K562 (cell line): ENCODE measurements at regions not wholly inside any gene's neighbourhood (a gene's known extent, or its start where the extent isn't known, plus 50 kb on each side); places are given as distances from the start of the nearest gene placed in this dataset.

ENCODE experiments used
- ATAC-seq: fragments of 200-7000 bp; cut with Tn5 transposase; 3 replicates; pipeline ENCODE4 v1.9.1; 2020; ENCODE audit warnings: moderate library complexity
- BruUV-seq: library from RNA; stranded (reverse); fragments of 400-500 nt; replicated peaks from 2 replicates; lab custom pipeline; 2021; lab: Mats Ljungman, UMichigan
- CTCF ChIA-PET: fragments of 300-600 bp; formaldehyde crosslinking; extraction: SDS; loops from one replicate; lab custom pipeline; 2021; ENCODE audit warnings: low intra/inter-chr PET ratio; lab: Yijun Ruan, JAX
- POLR2A ChIA-PET: fragments of 300-600, 350-650 bp; sonication (Branson Sonifier 250); formaldehyde crosslinking; extraction: SDS; loops from one replicate; lab custom pipeline; 2021; ENCODE audit warnings: antibody characterized with exemption, inconsistent platforms; lab: Yijun Ruan, JAX
- DNase-seq, 4 experiments: peaks; one replicate each; pipeline versions ENCODE4 v3.0.0 to v3.0.0-alpha.2; 2011 to 2018; ENCODE audit warnings: low spot score in 3 of 4, mixed read lengths in 3 of 4; ENCODE audit errors: extremely low read depth in 1 of 4
- FAIRE-seq: peaks from 2 replicates; lab custom pipeline; 2011; peaks lifted over from hg19 to GRCh38; lab: Jason Lieb, UNC
- H2AFZ ChIP-seq: 2 replicates; pipeline ENCODE4 v1.6.0; 2011; ENCODE audit warnings: low read depth, low read length, control low read depth, inconsistent platforms
- H3K27ac ChIP-seq: fragments of 200-600 bp; 3 replicates; pipeline ENCODE4 v1.8.0; 2011; ENCODE audit warnings: low read depth, mild to moderate bottlenecking, control low read depth, inconsistent platforms, low read length, moderate library complexity, mixed read lengths; ENCODE audit errors: extremely low read depth
- H3K27me3 ChIP-seq, 2 experiments: fragments of 300-600 bp in 1 of 2; 2 replicates in 1 of 2; 3 replicates in 1 of 2; pipeline versions ENCODE4 v1.6.0 to v1.8.0; 2011; ENCODE audit warnings: inconsistent platforms in 2 of 2, low read length in 2 of 2, mild to moderate bottlenecking in 1 of 2, mixed read lengths in 1 of 2, moderate library complexity in 1 of 2; ENCODE audit not compliant: control insufficient read depth in 2 of 2, insufficient read depth in 2 of 2
- H3K36me3 ChIP-seq: fragments of 300-600 bp; 3 replicates; pipeline ENCODE4 v1.8.0; 2011; ENCODE audit warnings: mild to moderate bottlenecking, low read length, inconsistent platforms; ENCODE audit not compliant: control insufficient read depth, insufficient read depth
- H3K4me1 ChIP-seq, 2 experiments: fragments of 200-600 bp in 1 of 2; replicated peaks in 1 of 2; 2 replicates in 1 of 2; 3 replicates in 1 of 2; pipeline versions ENCODE4 v1.5.1 to v1.8.0; 2011; ENCODE audit warnings: inconsistent platforms in 2 of 2, low read length in 2 of 2, mild to moderate bottlenecking in 1 of 2, mixed read lengths in 1 of 2, moderate library complexity in 1 of 2; ENCODE audit not compliant: control insufficient read depth in 2 of 2, insufficient read depth in 2 of 2
- H3K4me2 ChIP-seq: 2 replicates; pipeline ENCODE4 v1.6.1; 2011; ENCODE audit warnings: low read length, control low read depth, inconsistent platforms, mixed read lengths; ENCODE audit not compliant: insufficient read depth
- H3K4me3 ChIP-seq: fragments of 200-600 bp; sonication (generic), shearing (Covaris generic); 2 replicates; pipeline ENCODE4 v1.5.1; 2016; ENCODE audit warnings: control low read depth, inconsistent platforms
- H3K79me2 ChIP-seq: fragments of 200-600 bp; 3 replicates; pipeline ENCODE4 v1.8.0; 2011; ENCODE audit warnings: low read length, inconsistent platforms; ENCODE audit not compliant: control insufficient read depth, insufficient read depth
- H3K9ac ChIP-seq, 2 experiments: 2 replicates each; pipeline versions ENCODE4 v1.6.0 to v1.6.1; 2011; ENCODE audit warnings: low read depth in 2 of 2, low read length in 2 of 2, control low read depth in 1 of 2, inconsistent platforms in 1 of 2, mild to moderate bottlenecking in 1 of 2, mixed read lengths in 1 of 2; ENCODE audit not compliant: insufficient read depth in 1 of 2
- H3K9me1 ChIP-seq: one replicate; pipeline ENCODE4 v1.6.0; 2011; ENCODE audit warnings: inconsistent platforms, mild to moderate bottlenecking, low read length, moderate library complexity; ENCODE audit not compliant: control insufficient read depth, insufficient read depth
- H3K9me3 ChIP-seq: replicated peaks from 2 replicates; pipeline ENCODE4 v1.5.1; 2011; ENCODE audit warnings: low read depth, low read length, inconsistent platforms; ENCODE audit not compliant: control insufficient read depth, insufficient read depth
- H4K20me1 ChIP-seq: replicated peaks from 2 replicates; pipeline ENCODE4 v1.6.1; 2011; ENCODE audit warnings: low read length, inconsistent platforms, mixed read lengths; ENCODE audit not compliant: control insufficient read depth, insufficient read depth
- EP400 ChIP-seq: fragments of 450-650 bp; IDR thresholded peaks from 2 replicates; pipeline ENCODE4 v1.6.1; 2017; ENCODE audit warnings: antibody characterized with exemption, mild to moderate bottlenecking, moderate library complexity
- FOXJ2 ChIP-seq: fragments of 200-800 bp; sonication (Bioruptor generic); IDR thresholded peaks from 2 replicates; pipeline ENCODE4 v1.6.1; 2016; ENCODE audit warnings: missing genetic modification characterization, missing compliant biosample characterization
- GATA2 ChIP-seq: sonication (generic); formaldehyde crosslinking; IDR thresholded peaks from 2 replicates; pipeline ENCODE4 v1.4.0; 2020; ENCODE audit warnings: mild to moderate bottlenecking, missing genetic modification reagents
- HIVEP1 ChIP-seq: fragments of 250-450 bp; sonication (Bioruptor Pico); IDR thresholded peaks from 2 replicates; pipeline ENCODE4 v1.4.0; 2020; ENCODE audit warnings: mild to moderate bottlenecking
- KDM5B ChIP-seq: fragments of 200-600 bp; sonication (generic); IDR thresholded peaks from 2 replicates; pipeline ENCODE4 v1.6.1; 2012; ENCODE audit warnings: low read depth, mild to moderate bottlenecking, moderate library complexity, low read length, control low read depth, inconsistent platforms; ENCODE audit not compliant: insufficient replicate concordance
- NCOR1 ChIP-seq: fragments of 450-650 bp; IDR thresholded peaks from 2 replicates; pipeline ENCODE4 v1.6.1; 2016; ENCODE audit warnings: mild to moderate bottlenecking, moderate library complexity
- SMAD2 ChIP-seq: fragments of 150-350 bp; IDR thresholded peaks from 2 replicates; pipeline ENCODE4 v1.6.1; 2014; ENCODE audit warnings: low read depth, mild to moderate bottlenecking, low read length
- SNIP1 ChIP-seq: fragments of 450-650 bp; IDR thresholded peaks from 2 replicates; pipeline ENCODE4 v1.7.1; 2017; ENCODE audit warnings: low read depth, mild to moderate bottlenecking
- ZKSCAN8 ChIP-seq: fragments of 200-800 bp; sonication (Bioruptor generic); IDR thresholded peaks from 2 replicates; pipeline ENCODE4 v1.6.1; 2016; ENCODE audit warnings: missing genetic modification characterization, missing compliant biosample characterization
- ZNF57 ChIP-seq: fragments of 450-650 bp; formaldehyde crosslinking; IDR thresholded peaks from 2 replicates; pipeline ENCODE4 v1.4.0; 2020; ENCODE audit warnings: mild to moderate bottlenecking, moderate library complexity
- ZNF778 ChIP-seq: fragments of 450-650 bp; formaldehyde crosslinking; IDR thresholded peaks from 2 replicates; pipeline ENCODE4 v1.4.0; 2020; ENCODE audit warnings: mild to moderate bottlenecking, moderate library complexity
- WGBS: fragments of 100-300 bp; shearing (Covaris generic); methylation state at CpG from one replicate; pipeline ENCODE4 v1.1.6; 2016; ENCODE audit warnings: low coverage, mixed read lengths; ENCODE audit not compliant: insufficient coverage; ENCODE audit errors: missing lambda C conversion rate; 5-methylcytosine and 5-hydroxymethylcytosine counted together
- in situ Hi-C: fragments of 300-500 bp; cut with MboI; formaldehyde crosslinking; loops from 4 replicates; pipeline ENCODE4 v1.15.0; 2018; ENCODE audit warnings: inconsistent platforms, mixed read lengths
- intact Hi-C: fragments of 100-400 bp; cut with micrococcal nuclease; formaldehyde crosslinking; loops from 2 replicates; pipeline ENCODE4 v1.14.2; 2022
- TF ChIP-seq, protein P1 (sequence below): fragments of 250-450 bp; sonication (Bioruptor Pico); IDR thresholded peaks from 2 replicates; pipeline ENCODE4 v1.5.1; 2021; ENCODE audit warnings: mild to moderate bottlenecking
- TF ChIP-seq, protein P2 (sequence below): fragments of 450-650 bp; formaldehyde crosslinking; IDR thresholded peaks from 2 replicates; pipeline ENCODE4 v1.4.0; 2022; ENCODE audit warnings: missing genetic modification characterization
- TF ChIP-seq, protein P3 (sequence below): fragments of 450-650 bp; formaldehyde crosslinking; IDR thresholded peaks from 2 replicates; pipeline ENCODE4 v1.4.0; 2020; ENCODE audit warnings: mild to moderate bottlenecking, moderate library complexity

DNA sequence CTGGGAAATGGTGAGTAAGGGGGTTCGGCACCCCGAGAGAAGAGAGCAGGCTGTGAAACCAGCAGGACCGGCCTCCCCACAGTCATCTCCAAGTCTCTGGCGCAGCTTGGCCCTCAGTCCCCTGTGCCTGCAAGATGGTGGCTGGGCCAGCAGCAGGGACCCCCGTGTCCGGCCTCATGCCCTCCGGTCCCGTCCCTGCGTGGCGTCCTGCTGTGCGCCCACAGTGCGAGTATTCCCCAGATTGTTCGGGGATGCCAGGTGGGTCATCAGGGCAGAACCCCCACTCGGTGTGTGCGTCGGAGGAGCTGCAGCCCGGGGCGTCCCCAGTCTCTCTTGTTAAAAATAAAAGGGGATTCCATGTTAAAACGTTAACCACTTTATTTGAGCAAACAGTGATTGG is 216.9 kb upstream of the ALG10B start:
- Histone ChIP-seq H3K9me3 (no peaks in the 10 kb centered on the region), H2AFZ (no peak overlapping the region), H3K9me1 (no peaks in the 10 kb centered on the region), H3K27me3 (no peaks in the 10 kb centered on the region), H3K9ac (no peak overlapping the region), H3K79me2 (no peaks in the 10 kb centered on the region), H3K36me3 (no peaks in the 10 kb centered on the region), H4K20me1 (no peaks in the 10 kb centered on the region), H3K4me1 (no peaks in the 10 kb centered on the region), H3K27ac (no peak overlapping the region), H3K4me2 (no peak overlapping the region), H3K4me3 (no peak overlapping the region)
- CTCF ChIA-PET, result no interaction called here
- TF ChIP-seq GATA2 (CRISPR knock-in tag) (no peak), NCOR1 (no peak), ZNF778 (CRISPR knock-in tag) (no peak), ZKSCAN8 (CRISPR knock-in tag) (no peak), ZNF57 (CRISPR knock-in tag) (no peak), SNIP1 (no peak), EP400 (no peak), FOXJ2 (no peak), HIVEP1 (CRISPR knock-in tag) (no peak), KDM5B (no peak), SMAD2 (no peak)
- TF ChIP-seq, protein P1, sequence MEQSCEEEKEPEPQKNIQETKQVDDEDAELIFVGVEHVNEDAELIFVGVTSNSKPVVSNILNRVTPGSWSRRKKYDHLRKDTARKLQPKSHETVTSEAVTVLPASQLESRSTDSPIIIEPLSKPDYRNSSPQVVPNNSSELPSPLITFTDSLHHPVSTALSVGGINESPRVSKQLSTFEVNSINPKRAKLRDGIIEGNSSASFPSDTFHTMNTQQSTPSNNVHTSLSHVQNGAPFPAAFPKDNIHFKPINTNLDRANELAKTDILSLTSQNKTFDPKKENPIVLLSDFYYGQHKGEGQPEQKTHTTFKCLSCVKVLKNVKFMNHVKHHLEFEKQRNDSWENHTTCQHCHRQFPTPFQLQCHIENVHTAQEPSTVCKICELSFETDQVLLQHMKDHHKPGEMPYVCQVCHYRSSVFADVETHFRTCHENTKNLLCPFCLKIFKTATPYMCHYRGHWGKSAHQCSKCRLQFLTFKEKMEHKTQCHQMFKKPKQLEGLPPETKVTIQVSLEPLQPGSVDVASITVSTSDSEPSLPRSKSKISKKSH (CRISPR knock-in tag), result no peak
- TF ChIP-seq, protein P2, sequence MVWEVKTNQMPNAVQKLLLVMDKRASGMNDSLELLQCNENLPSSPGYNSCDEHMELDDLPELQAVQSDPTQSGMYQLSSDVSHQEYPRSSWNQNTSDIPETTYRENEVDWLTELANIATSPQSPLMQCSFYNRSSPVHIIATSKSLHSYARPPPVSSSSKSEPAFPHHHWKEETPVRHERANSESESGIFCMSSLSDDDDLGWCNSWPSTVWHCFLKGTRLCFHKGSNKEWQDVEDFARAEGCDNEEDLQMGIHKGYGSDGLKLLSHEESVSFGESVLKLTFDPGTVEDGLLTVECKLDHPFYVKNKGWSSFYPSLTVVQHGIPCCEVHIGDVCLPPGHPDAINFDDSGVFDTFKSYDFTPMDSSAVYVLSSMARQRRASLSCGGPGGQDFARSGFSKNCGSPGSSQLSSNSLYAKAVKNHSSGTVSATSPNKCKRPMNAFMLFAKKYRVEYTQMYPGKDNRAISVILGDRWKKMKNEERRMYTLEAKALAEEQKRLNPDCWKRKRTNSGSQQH (CRISPR knock-in tag), result no peak
- TF ChIP-seq, protein P3, sequence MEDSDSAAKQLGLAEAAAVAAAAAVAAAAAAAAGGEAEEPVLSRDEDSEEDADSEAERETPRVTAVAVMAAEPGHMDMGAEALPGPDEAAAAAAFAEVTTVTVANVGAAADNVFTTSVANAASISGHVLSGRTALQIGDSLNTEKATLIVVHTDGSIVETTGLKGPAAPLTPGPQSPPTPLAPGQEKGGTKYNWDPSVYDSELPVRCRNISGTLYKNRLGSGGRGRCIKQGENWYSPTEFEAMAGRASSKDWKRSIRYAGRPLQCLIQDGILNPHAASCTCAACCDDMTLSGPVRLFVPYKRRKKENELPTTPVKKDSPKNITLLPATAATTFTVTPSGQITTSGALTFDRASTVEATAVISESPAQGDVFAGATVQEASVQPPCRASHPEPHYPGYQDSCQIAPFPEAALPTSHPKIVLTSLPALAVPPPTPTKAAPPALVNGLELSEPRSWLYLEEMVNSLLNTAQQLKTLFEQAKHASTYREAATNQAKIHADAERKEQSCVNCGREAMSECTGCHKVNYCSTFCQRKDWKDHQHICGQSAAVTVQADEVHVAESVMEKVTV (CRISPR knock-in tag), result no peak
- intact Hi-C loops (no loop called here), in situ Hi-C loops (no loop called here)
- ATAC-seq (no peak), DNase-seq (no peak), FAIRE-seq (peak; percentile 51)
- WGBS, result 0% methylated on average over 12 of the region's 19 CpGs
- no TSS peak for BruUV-seq
- POLR2A ChIA-PET, result no interaction called here
